H1 (cell line): ENCODE measurements at regions not wholly inside any gene's neighbourhood (a gene's known extent, or its start where the extent isn't known, plus 50 kb on each side); places are given as distances from the start of the nearest gene placed in this dataset.

Experiments
- CTCF ChIA-PET: fragments of 300-600 bp; sonication (Branson Sonifier 250); formaldehyde crosslinking; loops from one replicate; lab custom pipeline; 2021; ENCODE audit not compliant: partially characterized antibody; lab: Charles Lee
- POLR2A ChIA-PET: fragments of 300-600 bp; sonication (Branson Sonifier 250); formaldehyde crosslinking; loops from one replicate; lab custom pipeline; 2021; ENCODE audit warnings: inconsistent platforms; ENCODE audit not compliant: partially characterized antibody; lab: Charles Lee
- DNase-seq, 2 experiments: peaks; one replicate each; pipeline versions ENCODE4 v3.0.0 to v3.0.0-alpha.2; 2010 to 2022; ENCODE audit warnings: low spot score in 2 of 2, low read depth in 1 of 2, mixed read lengths in 1 of 2
- FAIRE-seq: peaks from 2 replicates; lab custom pipeline; 2011; peaks lifted over from hg19 to GRCh38; lab: Jason Lieb, UNC
- H2AFZ ChIP-seq: 2 replicates; pipeline ENCODE4 v1.8.1; 2012; ENCODE audit warnings: low read length, inconsistent platforms
- H2AK5ac ChIP-seq: 2 replicates; pipeline ENCODE4 v1.6.1; 2013; ENCODE audit warnings: low read depth, low read length
- H2BK120ac ChIP-seq: replicated peaks from 2 replicates; pipeline ENCODE3; 2013; ENCODE audit warnings: low read depth, low read length, inconsistent platforms
- H2BK12ac ChIP-seq: 2 replicates; pipeline ENCODE4 v1.6.1; 2013; ENCODE audit warnings: low read depth, low read length
- H2BK15ac ChIP-seq: 2 replicates; pipeline ENCODE4 v1.6.1; 2013; ENCODE audit warnings: low read length
- H2BK20ac ChIP-seq: 2 replicates; pipeline ENCODE4 v1.6.1; 2013; ENCODE audit warnings: low read length
- H2BK5ac ChIP-seq: 2 replicates; pipeline ENCODE4 v1.6.1; 2013; ENCODE audit warnings: low read depth, low read length
- H3K14ac ChIP-seq: 2 replicates; pipeline ENCODE4 v1.6.1; 2013; ENCODE audit warnings: inconsistent platforms; ENCODE audit not compliant: insufficient read length
- H3K18ac ChIP-seq: 2 replicates; pipeline ENCODE4 v1.6.1; 2013; ENCODE audit warnings: low read length; ENCODE audit errors: extremely low read depth
- H3K23ac ChIP-seq: 2 replicates; pipeline ENCODE4 v1.6.1; 2013; ENCODE audit warnings: inconsistent platforms; ENCODE audit not compliant: insufficient read length
- H3K23me2 ChIP-seq: 2 replicates; pipeline ENCODE4 v1.6.1; 2013; ENCODE audit warnings: low read depth, low read length
- H3K27ac ChIP-seq: 2 replicates; pipeline ENCODE4 v1.6.1; 2011; ENCODE audit warnings: low read depth, low read length, inconsistent platforms
- H3K27me3 ChIP-seq, 4 experiments: replicated peaks in 1 of 4; 1 replicate in 1 of 4; 2 replicates in 3 of 4; pipeline versions ENCODE4 v1.6.1 to v1.8.1; 2011 to 2013; ENCODE audit warnings: low read length in 3 of 4, mild to moderate bottlenecking in 3 of 4, inconsistent platforms in 2 of 4, mixed read lengths in 2 of 4, moderate library complexity in 1 of 4; ENCODE audit not compliant: control insufficient read depth in 3 of 4, insufficient read depth in 3 of 4; ENCODE audit errors: extremely low read depth in 1 of 4
- H3K36me3 ChIP-seq, 4 experiments: 2 replicates each; pipeline versions ENCODE4 v1.6.1 to v1.8.1; 2011 to 2013; ENCODE audit warnings: mild to moderate bottlenecking in 4 of 4, low read length in 3 of 4, moderate library complexity in 2 of 4, control low read depth in 1 of 4, inconsistent platforms in 1 of 4; ENCODE audit not compliant: insufficient read depth in 4 of 4, control insufficient read depth in 2 of 4
- H3K4ac ChIP-seq: replicated peaks from 2 replicates; pipeline ENCODE3; 2013; ENCODE audit warnings: low read length, low read depth, mixed read lengths, inconsistent platforms; ENCODE audit not compliant: insufficient read length
- H3K4me1 ChIP-seq, 4 experiments: replicated peaks in 1 of 4; 1 replicate in 1 of 4; 2 replicates in 3 of 4; pipeline versions ENCODE4 v1.6.1 to v1.8.1; 2011 to 2013; ENCODE audit warnings: low read length in 3 of 4, inconsistent platforms in 2 of 4, mixed read lengths in 1 of 4; ENCODE audit not compliant: insufficient read depth in 4 of 4, control insufficient read depth in 3 of 4
- H3K4me2 ChIP-seq, 2 experiments: 2 replicates each; pipeline versions ENCODE4 v1.6.1 to v1.8.1; 2011 to 2013; ENCODE audit warnings: low read depth in 2 of 2, low read length in 2 of 2, control low read depth in 1 of 2, inconsistent platforms in 1 of 2, mild to moderate bottlenecking in 1 of 2; ENCODE audit not compliant: insufficient read depth in 1 of 2
- H3K4me3 ChIP-seq, 4 experiments: fragments of 200-600, 300-600 bp in 1 of 4; sonication (generic), shearing (Covaris generic), sonication (Bioruptor Twin) in 1 of 4; 2 replicates each; pipeline versions ENCODE4 v1.5.1 to v1.8.1; 2011 to 2016; ENCODE audit warnings: low read length in 4 of 4, low read depth in 3 of 4, control low read depth in 2 of 4, inconsistent platforms in 2 of 4, mild to moderate bottlenecking in 2 of 4, mixed read lengths in 1 of 4, moderate library complexity in 1 of 4; ENCODE audit not compliant: insufficient read depth in 2 of 4; ENCODE audit errors: extremely low read depth in 1 of 4
- H3K56ac ChIP-seq: replicated peaks from 2 replicates; pipeline ENCODE3; 2013; ENCODE audit warnings: low read depth, mild to moderate bottlenecking, mixed read lengths, low read length, inconsistent platforms; ENCODE audit not compliant: insufficient read length
- H3K79me1 ChIP-seq: 2 replicates; pipeline ENCODE4 v1.6.1; 2013; ENCODE audit warnings: low read depth, low read length, control low read depth
- H3K79me2 ChIP-seq, 2 experiments: 2 replicates each; pipeline versions ENCODE4 v1.6.1 to v1.8.1; 2012 to 2013; ENCODE audit warnings: low read length in 2 of 2, mild to moderate bottlenecking in 2 of 2, inconsistent platforms in 1 of 2; ENCODE audit not compliant: insufficient read depth in 2 of 2, control insufficient read depth in 1 of 2
- H3K9ac ChIP-seq, 4 experiments: replicated peaks in 1 of 4; 1 replicate in 1 of 4; 2 replicates in 3 of 4; pipeline versions ENCODE4 v1.6.1 to v1.8.1; 2011 to 2013; ENCODE audit warnings: low read depth in 3 of 4, low read length in 3 of 4, control low read depth in 2 of 4, mild to moderate bottlenecking in 2 of 4, moderate library complexity in 2 of 4, inconsistent platforms in 1 of 4; ENCODE audit errors: extremely low read depth in 1 of 4
- H3K9me3 ChIP-seq, 2 experiments: 2 replicates each; pipeline versions ENCODE4 v1.6.1 to v1.8.1; 2012 to 2013; ENCODE audit warnings: mild to moderate bottlenecking in 2 of 2, moderate library complexity in 2 of 2, control low read depth in 1 of 2, inconsistent platforms in 1 of 2, low read depth in 1 of 2, low read length in 1 of 2, mixed read lengths in 1 of 2; ENCODE audit not compliant: insufficient read depth in 2 of 2
- H4K20me1 ChIP-seq, 2 experiments: replicated peaks in 1 of 2; 2 replicates each; pipeline versions ENCODE3 to v1.8.1; 2011 to 2013; ENCODE audit warnings: inconsistent platforms in 2 of 2, low read length in 2 of 2, mild to moderate bottlenecking in 1 of 2; ENCODE audit not compliant: insufficient read depth in 2 of 2, control insufficient read depth in 1 of 2
- H4K5ac ChIP-seq: 2 replicates; pipeline ENCODE4 v1.6.1; 2013; ENCODE audit warnings: low read length, low read depth, mixed read lengths, inconsistent platforms; ENCODE audit not compliant: insufficient read length
- H4K8ac ChIP-seq: 2 replicates; pipeline ENCODE4 v1.8.0; 2013; ENCODE audit warnings: mild to moderate bottlenecking, moderate library complexity, low read length, inconsistent platforms; ENCODE audit not compliant: insufficient read depth; ENCODE audit errors: extremely low read depth
- H4K91ac ChIP-seq: replicated peaks from 2 replicates; pipeline ENCODE3; 2013; ENCODE audit warnings: low read length, mixed read lengths, inconsistent platforms; ENCODE audit not compliant: insufficient read length
- CTBP2 ChIP-seq: IDR thresholded peaks from 2 replicates; pipeline ENCODE4 v1.7.0; 2011; ENCODE audit warnings: borderline replicate concordance, mild to moderate bottlenecking, moderate library complexity, mixed read lengths, low read length; ENCODE audit not compliant: insufficient read depth, insufficient read length
- EGR1 ChIP-seq: IDR thresholded peaks from 2 replicates; pipeline ENCODE4 v1.6.1; 2011; ENCODE audit warnings: low read depth, low read length, borderline replicate concordance
- EP300 ChIP-seq, 2 experiments: IDR thresholded peaks; 1 replicate in 1 of 2; 2 replicates in 1 of 2; pipeline ENCODE4 v1.6.1; 2011 to 2012; ENCODE audit warnings: low read depth in 2 of 2, low read length in 2 of 2, mild to moderate bottlenecking in 2 of 2, borderline replicate concordance in 1 of 2, inconsistent platforms in 1 of 2, moderate library complexity in 1 of 2
- SIN3A ChIP-seq, 2 experiments: IDR thresholded peaks in 1 of 2; conservative IDR thresholded peaks in 1 of 2; 2 replicates each; pipeline ENCODE4 v1.6.1; 2011 to 2012; ENCODE audit warnings: low read length in 2 of 2, improper control_type of control experiment in 1 of 2, low read depth in 1 of 2, mild to moderate bottlenecking in 1 of 2
- SIX5 ChIP-seq: IDR thresholded peaks from 2 replicates; pipeline ENCODE4 v1.6.1; 2011; ENCODE audit warnings: mild to moderate bottlenecking, low read depth, low read length
- WGBS, 2 experiments: shearing (Covaris generic) in 1 of 2; methylation state at CpG; one replicate each; pipeline versions ENCODE4 v1.1.6 to v1.1.7; 2013 to 2015; ENCODE audit warnings: low lambda C conversion rate in 2 of 2, mixed read lengths in 2 of 2, inconsistent platforms in 1 of 2, low coverage in 1 of 2, missing lambda C conversion rate in 1 of 2; ENCODE audit not compliant: insufficient replicate concordance in 2 of 2, insufficient coverage in 1 of 2, insufficient read length in 1 of 2; ENCODE audit errors: extremely low coverage in 1 of 2, missing lambda C conversion rate in 1 of 2; 5-methylcytosine and 5-hydroxymethylcytosine counted together

- no peaks in the 10 kb centered on the region for H3K4me1 ChIP-seq
- no peak for FAIRE-seq
- H3K4me3 ChIP-seq: no peak overlapping the region
- no peak overlapping the region for H3K18ac ChIP-seq
- no peaks in the 10 kb centered on the region for H3K79me1 ChIP-seq
- H2AK5ac ChIP-seq: no peak overlapping the region
- no peak overlapping the region for H4K5ac ChIP-seq
- H2AFZ ChIP-seq: no peak overlapping the region
- no peak overlapping the region for H2BK20ac ChIP-seq
- no peak overlapping the region for H3K4me2 ChIP-seq
- H3K23me2 ChIP-seq: no peaks in the 10 kb centered on the region
- no peak overlapping the region for H3K4ac ChIP-seq
- no peaks in the 10 kb centered on the region for H3K79me2 ChIP-seq
- H3K27me3 ChIP-seq: 0 out of 7 replicates have a peak, but pooled peaks cover 0 to 1% (median 0%) of the 10 kb centered on the region in 4 experiments
- no peak overlapping the region for H2BK120ac ChIP-seq
- no peak overlapping the region for H3K9ac ChIP-seq
- H3K9me3 ChIP-seq: no peaks in the 10 kb centered on the region
- H4K20me1 ChIP-seq: no peaks in the 10 kb centered on the region
- 100% methylated on average over 1 of the region's 1 CpG; no CpG with 5 or more reads in 1 of the 2 experiments for WGBS, 2 experiments
- no peak overlapping the region for H3K56ac ChIP-seq
- H2BK15ac ChIP-seq: no peak overlapping the region
- H2BK12ac ChIP-seq: no peak overlapping the region
- H3K23ac ChIP-seq: no peak overlapping the region
- CTCF ChIA-PET: interaction anchor here (0.6 to 2.4 kb wide), 4 partner anchors 12 to 542 kb away, joined by 3 to 4 read pairs (median 4); no protein-coding TSS in a partner anchor
- no peak overlapping the region for H3K14ac ChIP-seq
- H2BK5ac ChIP-seq: no peak overlapping the region
- H4K91ac ChIP-seq: no peak overlapping the region
- no peaks in the 10 kb centered on the region for H3K36me3 ChIP-seq
- no peak for DNase-seq
- H4K8ac ChIP-seq: no peak overlapping the region
- POLR2A ChIA-PET: no interaction called here
- no peak overlapping the region for H3K27ac ChIP-seq
- no peak for TF ChIP-seq EGR1
- no peak for TF ChIP-seq SIN3A (conservative IDR thresholded peaks at IDR 0.05 in 1 of 2, IDR thresholded peaks at IDR 0.05 in 1 of 2; ENCODE audit: low read depth in 1 of 2, low read length in 2 of 2)
- TF ChIP-seq CTBP2: no peak
- no peak for TF ChIP-seq EP300 (IDR thresholded peaks at IDR 0.05; ENCODE audit: borderline replicate concordance in 1 of 2, low read depth in 2 of 2, low read length in 2 of 2)
- no peak for TF ChIP-seq SIX5
Observed at GRCh38 chr11:45454917-45455401, 168.8 kb upstream of the SYT13 start.
